SK-N-SH (cell line): ENCODE measurements at regions not wholly inside any gene's neighbourhood (a gene's known extent, or its start where the extent isn't known, plus 50 kb on each side); places are given as distances from the start of the nearest gene placed in this dataset.

Experiments
- CTCF ChIA-PET: fragments of 300-600, 350-600 bp; formaldehyde crosslinking; extraction: SDS; loops from one replicate; lab custom pipeline; 2021; lab: Yijun Ruan, JAX
- POLR2A ChIA-PET: fragments of 350-600 bp; sonication (Branson Sonifier 250); formaldehyde crosslinking; extraction: SDS; loops from one replicate; lab custom pipeline; 2020; ENCODE audit warnings: antibody characterized with exemption, inconsistent platforms; lab: Yijun Ruan, JAX
- DNase-seq: peaks from one replicate; pipeline ENCODE4 v3.0.0; 2012
- H2AFZ ChIP-seq: fragments of 200-600 bp; sonication (generic); 2 replicates; pipeline ENCODE4 v1.8.1; 2016; ENCODE audit warnings: antibody characterized with exemption, mild to moderate bottlenecking, low read depth
- H3F3A ChIP-seq: fragments of 200-600 bp; sonication (generic); replicated peaks from 2 replicates; pipeline ENCODE3; 2016; ENCODE audit warnings: antibody characterized with exemption, mild to moderate bottlenecking; ENCODE audit not compliant: insufficient read depth
- H3K27ac ChIP-seq, 2 experiments: fragments of 200-500 bp in 1 of 2; fragments of 200-600 bp in 1 of 2; sonication (Bioruptor generic) in 1 of 2; sonication (generic), shearing (Covaris generic) in 1 of 2; 2 replicates each; pipeline versions ENCODE4 v1.5.1 to v1.6.1; 2014 to 2016; ENCODE audit warnings: low read depth in 2 of 2, inconsistent platforms in 1 of 2, low read length in 1 of 2, mild to moderate bottlenecking in 1 of 2, mixed read lengths in 1 of 2
- H3K27me3 ChIP-seq: fragments of 200-600 bp; sonication (generic), shearing (Covaris generic); 2 replicates; pipeline ENCODE4 v1.6.1; 2016; ENCODE audit warnings: mixed run types; ENCODE audit not compliant: insufficient read depth
- H3K36me3 ChIP-seq, 2 experiments: fragments of 200-500 bp in 1 of 2; fragments of 200-600 bp in 1 of 2; sonication (Bioruptor generic) in 1 of 2; sonication (generic) in 1 of 2; replicated peaks in 1 of 2; 2 replicates each; pipeline versions ENCODE3 to v1.5.1; 2014 to 2016; ENCODE audit warnings: low read length in 1 of 2, mild to moderate bottlenecking in 1 of 2; ENCODE audit not compliant: insufficient read depth in 2 of 2, control insufficient read depth in 1 of 2
- H3K4me1 ChIP-seq, 2 experiments: fragments of 200-500 bp in 1 of 2; fragments of 200-600 bp in 1 of 2; sonication (Bioruptor generic) in 1 of 2; sonication (generic), shearing (Covaris generic) in 1 of 2; 2 replicates each; pipeline versions ENCODE4 v1.5.1 to v1.6.1; 2014 to 2016; ENCODE audit warnings: low read depth in 1 of 2, low read length in 1 of 2, mixed run types in 1 of 2; ENCODE audit not compliant: insufficient read depth in 2 of 2, control insufficient read depth in 1 of 2
- H3K4me2 ChIP-seq: fragments of 200-600 bp; sonication (generic), shearing (Covaris generic); 2 replicates; pipeline ENCODE4 v1.6.1; 2017; ENCODE audit warnings: mixed run types
- H3K4me3 ChIP-seq, 2 experiments: fragments of 200-500 bp in 1 of 2; fragments of 200-600 bp in 1 of 2; sonication (Bioruptor generic) in 1 of 2; sonication (generic), shearing (Covaris generic) in 1 of 2; 2 replicates each; pipeline versions ENCODE4 v1.5.1 to v1.8.1; 2014 to 2016; ENCODE audit warnings: low read depth in 2 of 2, inconsistent platforms in 1 of 2, low read length in 1 of 2, mild to moderate bottlenecking in 1 of 2, mixed read lengths in 1 of 2, moderate library complexity in 1 of 2
- H3K79me2 ChIP-seq: fragments of 200-600 bp; sonication (generic); 2 replicates; pipeline ENCODE4 v1.8.1; 2017; ENCODE audit warnings: mild to moderate bottlenecking; ENCODE audit not compliant: insufficient read depth
- H3K9ac ChIP-seq: fragments of 200-600 bp; sonication (generic); 2 replicates; pipeline ENCODE4 v1.6.1; 2017; ENCODE audit warnings: mixed run types
- H3K9me2 ChIP-seq: fragments of 200-600 bp; sonication (generic); 2 replicates; pipeline ENCODE4 v1.6.1; 2017; ENCODE audit warnings: mixed run types
- H3K9me3 ChIP-seq: fragments of 200-600 bp; sonication (generic); 2 replicates; pipeline ENCODE4 v1.6.1; 2017; ENCODE audit warnings: mixed run types, mild to moderate bottlenecking, moderate library complexity
- H4K20me1 ChIP-seq: fragments of 200-600 bp; sonication (generic); 2 replicates; pipeline ENCODE4 v1.6.1; 2017; ENCODE audit warnings: mild to moderate bottlenecking, mixed run types; ENCODE audit not compliant: insufficient read depth
- CHD2 ChIP-seq: fragments of 150-350 bp; IDR thresholded peaks from 2 replicates; pipeline ENCODE4 v1.6.1; 2018; ENCODE audit warnings: low read length; ENCODE audit not compliant: partially characterized antibody
- FOXJ3 ChIP-seq: sonication (generic); formaldehyde crosslinking; IDR thresholded peaks from 2 replicates; pipeline ENCODE4 v1.5.1; 2020; ENCODE audit warnings: mild to moderate bottlenecking, missing genetic modification reagents
- GABPA ChIP-seq: IDR thresholded peaks from 2 replicates; pipeline ENCODE4 v1.4.0; 2012; ENCODE audit warnings: low read depth, mild to moderate bottlenecking
- GATA2 ChIP-seq: sonication (generic); formaldehyde crosslinking; IDR thresholded peaks from 2 replicates; pipeline ENCODE4 v1.5.0; 2020; ENCODE audit warnings: mild to moderate bottlenecking, missing genetic modification reagents
- JUND ChIP-seq: IDR thresholded peaks from 2 replicates; pipeline ENCODE4 v1.4.0; 2012
- MEF2A ChIP-seq: IDR thresholded peaks from 2 replicates; pipeline ENCODE4 v1.4.0; 2012; ENCODE audit warnings: low read depth, borderline replicate concordance
- NFIC ChIP-seq: IDR thresholded peaks from 2 replicates; pipeline ENCODE4 v1.4.0; 2012; ENCODE audit warnings: borderline replicate concordance
- PBX3 ChIP-seq: IDR thresholded peaks from 2 replicates; pipeline ENCODE4; 2012
- POLR2AphosphoS5 ChIP-seq: IDR thresholded peaks from 2 replicates; pipeline ENCODE4 v1.6.1; 2012; ENCODE audit warnings: low read depth, low read length
- RCOR1 ChIP-seq: fragments of 150-350 bp; IDR thresholded peaks from 2 replicates; pipeline ENCODE4 v1.6.1; 2017; ENCODE audit warnings: antibody characterized with exemption, low read length
- REST ChIP-seq: IDR thresholded peaks from 2 replicates; pipeline ENCODE4 v1.6.1; 2012; ENCODE audit warnings: mild to moderate bottlenecking, low read depth, low read length, moderate library complexity
- RXRA ChIP-seq: IDR thresholded peaks from 2 replicates; pipeline ENCODE4 v1.4.0; 2012; ENCODE audit warnings: low read depth, mild to moderate bottlenecking, borderline replicate concordance
- USF1 ChIP-seq: IDR thresholded peaks from 2 replicates; pipeline ENCODE4 v1.4.0; 2012; ENCODE audit warnings: low read depth, borderline replicate concordance
- USF2 ChIP-seq: fragments of 150-350 bp; IDR thresholded peaks from 2 replicates; pipeline ENCODE4 v1.6.1; 2017; ENCODE audit warnings: antibody characterized with exemption, low read length, low read depth, borderline replicate concordance
- WGBS: methylation state at CpG from one replicate; pipeline ENCODE4 v1.1.6; 2017; ENCODE audit warnings: low lambda C conversion rate; 5-methylcytosine and 5-hydroxymethylcytosine counted together

- no peak for TF ChIP-seq MEF2A
- no peak for TF ChIP-seq FOXJ3 (CRISPR knock-in tag)
- no peak for TF ChIP-seq RXRA
- no peak for TF ChIP-seq REST
- TF ChIP-seq NFIC: no peak
- TF ChIP-seq GABPA: no peak
- TF ChIP-seq RCOR1: no peak
- no peak for TF ChIP-seq USF2
- no peak for TF ChIP-seq POLR2AphosphoS5
- no peak for TF ChIP-seq CHD2
- no peak for TF ChIP-seq GATA2 (CRISPR knock-in tag)
- no peak for TF ChIP-seq PBX3
- no peak for TF ChIP-seq USF1
- no peak for TF ChIP-seq JUND
- ChIA-PET CTCF (interaction anchor here (1.1 to 6.8 kb wide), 4 partner anchors 17 to 26 kb away, joined by 3 to 35 read pairs (median 4); no protein-coding TSS in a partner anchor), POLR2A (no interaction called here)
- Histone ChIP-seq H3K27ac (no peak overlapping the region), H3K27me3 (no peaks in the 10 kb centered on the region; the same call in 1 of the 2 replicates), H3K9me3 (no peaks in the 10 kb centered on the region), H3K4me2 (no peak overlapping the region), H3K36me3 (no peaks in the 10 kb centered on the region), H3K4me1 (no peaks in the 10 kb centered on the region), H3K79me2 (no peaks in the 10 kb centered on the region), H4K20me1 (no peaks in the 10 kb centered on the region), H3K9ac (no peak overlapping the region), H3K9me2 (no peaks in the 10 kb centered on the region), H3F3A (no peaks in the 10 kb centered on the region), H3K4me3 (no peak overlapping the region), H2AFZ (no peak overlapping the region)
- no peak for DNase-seq
- 17% methylated on average over 19 of the region's 19 CpGs for WGBS
Measured at GRCh38 chr16:35414563-35414962, 1955.2 kb downstream of the TP53TG3F start.
